IMR-90 (cell line): ENCODE measurements at regions not wholly inside any gene's neighbourhood (a gene's known extent, or its start where the extent isn't known, plus 50 kb on each side); places are given as distances from the start of the nearest gene placed in this dataset.
"Not testable (repeated sequence)": the region's sequence is repeated elsewhere in the genome, so short reads cannot be mapped to it uniquely, and the experiment has no call there.

Source experiments
- ATAC-seq: fragments of 200-7000 bp; cut with Tn5 transposase; 2 replicates; pipeline ENCODE4 v1.9.1; 2020; ENCODE audit warnings: low read depth, mild to moderate bottlenecking, moderate library complexity
- BruUV-seq: library from RNA; stranded (reverse); fragments of 400-500 nt; replicated peaks from 2 replicates; lab custom pipeline; 2021; lab: Mats Ljungman, UMichigan
- CTCF ChIA-PET: fragments of 300-600 bp; formaldehyde crosslinking; extraction: SDS; loops from one replicate; lab custom pipeline; 2021; ENCODE audit warnings: antibody characterized with exemption; lab: Yijun Ruan, JAX
- POLR2A ChIA-PET: fragments of 300-600 bp; sonication (Branson Sonifier 250); formaldehyde crosslinking; loops from one replicate; lab custom pipeline; 2022; ENCODE audit warnings: antibody characterized with exemption; ENCODE audit not compliant: unreplicated experiment; lab: Charles Lee
- DNase-seq: peaks from one replicate; pipeline ENCODE4 v3.0.0; 2013
- H2AFZ ChIP-seq: replicated peaks from 2 replicates; pipeline ENCODE3; 2013; ENCODE audit warnings: low read length, mild to moderate bottlenecking; ENCODE audit not compliant: poor library complexity
- H2AK5ac ChIP-seq: 2 replicates; pipeline ENCODE4 v1.6.1; 2013; ENCODE audit warnings: low read depth, low read length, inconsistent platforms
- H2AK9ac ChIP-seq: replicated peaks from 2 replicates; pipeline ENCODE3; 2013; ENCODE audit warnings: mild to moderate bottlenecking, low read depth, low read length, moderate library complexity; ENCODE audit not compliant: poor library complexity
- H2BK120ac ChIP-seq: 2 replicates; pipeline ENCODE4 v1.6.1; 2013; ENCODE audit warnings: low read depth, low read length, inconsistent platforms
- H2BK15ac ChIP-seq: 3 replicates; pipeline ENCODE4 v1.6.1; 2013; ENCODE audit warnings: low read depth, low read length, inconsistent platforms
- H2BK20ac ChIP-seq: 2 replicates; pipeline ENCODE4 v1.6.1; 2013; ENCODE audit warnings: low read depth, mild to moderate bottlenecking, inconsistent platforms, low read length, moderate library complexity
- H2BK5ac ChIP-seq: 2 replicates; pipeline ENCODE4 v1.6.1; 2013; ENCODE audit warnings: mild to moderate bottlenecking, low read depth, low read length, inconsistent platforms; ENCODE audit not compliant: poor library complexity, severe bottlenecking
- H3K14ac ChIP-seq: replicated peaks from 2 replicates; pipeline ENCODE4 v1.6.1; 2013; ENCODE audit warnings: low read depth, low read length, inconsistent platforms
- H3K18ac ChIP-seq: 2 replicates; pipeline ENCODE4 v1.6.1; 2013; ENCODE audit warnings: low read depth, low read length, control low read depth
- H3K23ac ChIP-seq: 2 replicates; pipeline ENCODE4 v1.6.1; 2013; ENCODE audit warnings: low read depth, low read length, inconsistent platforms
- H3K27ac ChIP-seq: 2 replicates; pipeline ENCODE4 v1.5.1; 2013; ENCODE audit warnings: mild to moderate bottlenecking, control low read depth, low read length; ENCODE audit not compliant: insufficient read depth
- H3K27me3 ChIP-seq: 2 replicates; pipeline ENCODE4 v1.6.1; 2013; ENCODE audit warnings: low read length; ENCODE audit not compliant: control insufficient read depth, insufficient read depth
- H3K36me3 ChIP-seq: 2 replicates; pipeline ENCODE4 v1.6.1; 2013; ENCODE audit warnings: low read length, mixed read lengths; ENCODE audit not compliant: control insufficient read depth, insufficient read depth
- H3K4ac ChIP-seq: 2 replicates; pipeline ENCODE4 v1.6.1; 2013; ENCODE audit warnings: low read depth, low read length, inconsistent platforms
- H3K4me1 ChIP-seq: 2 replicates; pipeline ENCODE4 v1.6.1; 2013; ENCODE audit warnings: low read length, mixed read lengths; ENCODE audit not compliant: control insufficient read depth, insufficient read depth
- H3K4me2 ChIP-seq: 2 replicates; pipeline ENCODE4 v1.6.1; 2013; ENCODE audit warnings: low read depth, mild to moderate bottlenecking, control low read depth, low read length, moderate library complexity
- H3K4me3 ChIP-seq: 2 replicates; pipeline ENCODE4 v1.5.1; 2013; ENCODE audit warnings: low read depth, mild to moderate bottlenecking, control low read depth, low read length, moderate library complexity; ENCODE audit not compliant: insufficient read depth
- H3K56ac ChIP-seq: 2 replicates; pipeline ENCODE4 v1.6.1; 2013; ENCODE audit warnings: low read length, inconsistent platforms; ENCODE audit not compliant: insufficient read depth; ENCODE audit errors: extremely low read depth
- H3K79me1 ChIP-seq, 2 experiments: 2 replicates each; pipeline ENCODE4 v1.6.1; 2013; ENCODE audit warnings: low read length in 2 of 2, inconsistent platforms in 1 of 2, low read depth in 1 of 2
- H3K9ac ChIP-seq: 2 replicates; pipeline ENCODE4 v1.6.1; 2013; ENCODE audit warnings: low read depth, low read length, control low read depth
- H3K9me1 ChIP-seq: 2 replicates; pipeline ENCODE4 v1.6.1; 2013; ENCODE audit warnings: low read length, inconsistent platforms; ENCODE audit not compliant: insufficient read depth
- H3K9me3 ChIP-seq: 2 replicates; pipeline ENCODE4 v1.6.1; 2013; ENCODE audit warnings: low read length; ENCODE audit not compliant: control insufficient read depth, insufficient read depth
- H4K20me1 ChIP-seq: 2 replicates; pipeline ENCODE4 v1.6.1; 2013; ENCODE audit warnings: low read length, inconsistent platforms; ENCODE audit not compliant: insufficient read depth
- H4K5ac ChIP-seq: 2 replicates; pipeline ENCODE4 v1.6.1; 2013; ENCODE audit warnings: mild to moderate bottlenecking, low read depth, low read length, control low read depth
- H4K8ac ChIP-seq, 2 experiments: 2 replicates each; pipeline ENCODE4 v1.6.1; 2013; ENCODE audit warnings: low read depth in 2 of 2, low read length in 2 of 2, control low read depth in 1 of 2, inconsistent platforms in 1 of 2
- H4K91ac ChIP-seq: 2 replicates; pipeline ENCODE4 v1.6.1; 2013; ENCODE audit warnings: low read depth, low read length, inconsistent platforms; ENCODE audit not compliant: insufficient read depth
- CEBPB ChIP-seq: IDR thresholded peaks from 2 replicates; pipeline ENCODE4 v1.6.1; 2012; ENCODE audit warnings: low read depth, low read length, improper control_type of control experiment
- MAZ ChIP-seq: IDR thresholded peaks from 2 replicates; pipeline ENCODE4 v1.6.1; 2012; ENCODE audit warnings: low read depth, mild to moderate bottlenecking, low read length, improper control_type of control experiment, moderate library complexity, borderline replicate concordance
- POLR2A ChIP-seq: IDR thresholded peaks from 2 replicates; pipeline ENCODE4 v1.6.1; 2012; ENCODE audit warnings: mild to moderate bottlenecking, low read depth, low read length
- RAD21 ChIP-seq: IDR thresholded peaks from 2 replicates; pipeline ENCODE4 v1.6.1; 2012; ENCODE audit warnings: low read length, improper control_type of control experiment
- RCOR1 ChIP-seq: IDR thresholded peaks from 2 replicates; pipeline ENCODE4 v1.6.1; 2012; ENCODE audit warnings: mild to moderate bottlenecking, low read length, improper control_type of control experiment; ENCODE audit not compliant: insufficient replicate concordance
- RFX5 ChIP-seq: IDR thresholded peaks from 2 replicates; pipeline ENCODE4 v1.8.0; 2012; ENCODE audit warnings: low read depth, mild to moderate bottlenecking, low read length, moderate library complexity
- WGBS, 2 experiments: methylation state at CpG; one replicate each; pipeline versions ENCODE4 v1.1.5 to v1.1.7; 2013; ENCODE audit warnings: missing lambda C conversion rate in 2 of 2; ENCODE audit not compliant: insufficient read length in 1 of 2; ENCODE audit errors: extremely low coverage in 2 of 2; 5-methylcytosine and 5-hydroxymethylcytosine counted together
- dilution Hi-C: fragments of 300-500 bp; cut with HindIII; formaldehyde crosslinking; loops from one replicate; pipeline ENCODE4 v1.14.3; 2018; ENCODE audit warnings: low sequenced_read_pairs; ENCODE audit not compliant: unreplicated experiment
- in situ Hi-C: fragments of 300-500 bp; cut with MboI; formaldehyde crosslinking; loops from 3 replicates; pipeline ENCODE4 v1.14.3; 2019; ENCODE audit warnings: low sequenced_read_pairs, inconsistent platforms, mixed read lengths
- intact Hi-C: fragments of 100-400 bp; cut with micrococcal nuclease; formaldehyde crosslinking; loops from 2 replicates; pipeline ENCODE4 v1.10.0; 2022

GRCh38 chr10:128191847-128192246 lies 65.6 kb upstream of the MKI67 start:
- no peak overlapping the region for H2AFZ ChIP-seq
- no peaks in the 10 kb centered on the region for H3K9me3 ChIP-seq
- H3K4me2 ChIP-seq = no peak overlapping the region
- intact Hi-C loops = no loop called here
- H3K14ac ChIP-seq = no peak overlapping the region
- H4K8ac ChIP-seq = no peak overlapping the region
- no peak overlapping the region for H2AK5ac ChIP-seq
- H3K9me1 ChIP-seq = no peaks in the 10 kb centered on the region
- WGBS, 2 experiments = 100% methylated on average over 1 of the region's 5 CpGs; no CpG with 5 or more reads in 1 of the 2 experiments
- no peak overlapping the region for H3K9ac ChIP-seq
- H3K27me3 ChIP-seq = no peaks in the 10 kb centered on the region
- no TSS peak for BruUV-seq
- H4K91ac ChIP-seq = no peak overlapping the region
- H2BK20ac ChIP-seq = no peak overlapping the region
- no peak for DNase-seq
- no peak overlapping the region for H2AK9ac ChIP-seq
- no peak overlapping the region for H3K27ac ChIP-seq
- H3K4me1 ChIP-seq = no peaks in the 10 kb centered on the region
- H3K56ac ChIP-seq = no peak overlapping the region
- no peak overlapping the region for H3K18ac ChIP-seq
- H3K4me3 ChIP-seq = no peak overlapping the region
- CTCF ChIA-PET = interaction anchor here (0.7 kb wide), 1 partner anchor 13 kb away, joined by 4 read pairs; no protein-coding TSS in a partner anchor
- no peak for ATAC-seq
- H3K4ac ChIP-seq = no peak overlapping the region
- TF ChIP-seq RCOR1 (no peak), POLR2A (no peak), RFX5 (no peak), CEBPB (no peak), RAD21 (no peak), MAZ (no peak)
- POLR2A ChIA-PET = no interaction called here
- no peaks in the 10 kb centered on the region for H4K20me1 ChIP-seq
- in situ Hi-C loops = no loop called here
- H2BK120ac ChIP-seq = no peak overlapping the region
- dilution Hi-C loops = no loop called here
- H2BK5ac ChIP-seq = no peak overlapping the region
- H2BK15ac ChIP-seq = no peak overlapping the region
- H4K5ac ChIP-seq = no peak overlapping the region
- no peak overlapping the region for H3K23ac ChIP-seq
- no peaks in the 10 kb centered on the region for H3K79me1 ChIP-seq
- no peaks in the 10 kb centered on the region for H3K36me3 ChIP-seq

GRCh38 chr10:128201826-128202225 lies 75.6 kb upstream of the MKI67 start:
- H3K79me1 ChIP-seq, H4K8ac ChIP-seq, H3K14ac ChIP-seq, H3K9ac ChIP-seq, H2BK5ac ChIP-seq, H3K4me2 ChIP-seq, H3K4me1 ChIP-seq, intact Hi-C loops, H3K9me3 ChIP-seq, CTCF ChIA-PET, H3K18ac ChIP-seq, H2AK9ac ChIP-seq, ATAC-seq, H3K27ac ChIP-seq, dilution Hi-C loops, H3K23ac ChIP-seq, DNase-seq, H4K5ac ChIP-seq, H3K4ac ChIP-seq, H4K20me1 ChIP-seq, H3K56ac ChIP-seq, H3K9me1 ChIP-seq, POLR2A ChIA-PET, H2AK5ac ChIP-seq, H3K27me3 ChIP-seq, H3K4me3 ChIP-seq, H2BK120ac ChIP-seq, BruUV-seq, H2AFZ ChIP-seq, H3K36me3 ChIP-seq, H2BK20ac ChIP-seq, H2BK15ac ChIP-seq, in situ Hi-C loops, H4K91ac ChIP-seq: not testable (repeated sequence)
- WGBS, 2 experiments = no CpG with 5 or more reads among the region's 2 CpGs
